DOHH2 (cell line): ENCODE measurements at regions not wholly inside any gene's neighbourhood (a gene's known extent, or its start where the extent isn't known, plus 50 kb on each side); places are given as distances from the start of the nearest gene placed in this dataset.

Experiments used
- H3F3A ChIP-seq: fragments of 200-600 bp; sonication (generic), shearing (Covaris generic); 2 replicates; pipeline ENCODE4 v1.6.0; 2016; ENCODE audit warnings: antibody characterized with exemption, mild to moderate bottlenecking; ENCODE audit not compliant: control insufficient read depth, insufficient read depth
- H3K27ac ChIP-seq: fragments of 200-600 bp; sonication (generic); 2 replicates; pipeline ENCODE4 v1.5.1; 2014; ENCODE audit warnings: low read depth, mild to moderate bottlenecking, low read length, moderate library complexity
- H3K27me3 ChIP-seq: fragments of 200-600 bp; sonication (generic); 2 replicates; pipeline ENCODE4 v1.6.1; 2014; ENCODE audit warnings: mild to moderate bottlenecking, low read length, mixed read lengths; ENCODE audit not compliant: control insufficient read depth
- H3K36me3 ChIP-seq: fragments of 200-600 bp; sonication (generic); 2 replicates; pipeline ENCODE4 v1.6.1; 2014; ENCODE audit warnings: mild to moderate bottlenecking, low read length, moderate library complexity, mixed read lengths; ENCODE audit not compliant: control insufficient read depth
- H3K4me1 ChIP-seq: fragments of 200-600 bp; sonication (generic); 2 replicates; pipeline ENCODE4 v1.6.1; 2014; ENCODE audit warnings: mild to moderate bottlenecking, low read length, mixed read lengths; ENCODE audit not compliant: control insufficient read depth
- H3K4me2 ChIP-seq: fragments of 200-600 bp; sonication (generic); 2 replicates; pipeline ENCODE4 v1.6.0; 2014; ENCODE audit warnings: mild to moderate bottlenecking, low read length, moderate library complexity
- H3K4me3 ChIP-seq: fragments of 200-600 bp; sonication (generic); 2 replicates; pipeline ENCODE4 v1.5.1; 2014; ENCODE audit warnings: mild to moderate bottlenecking, low read length, mixed read lengths
- H3K79me2 ChIP-seq: fragments of 200-600 bp; sonication (generic); 2 replicates; pipeline ENCODE4 v1.6.1; 2014; ENCODE audit warnings: mild to moderate bottlenecking, low read length, mixed read lengths; ENCODE audit not compliant: control insufficient read depth
- H3K9me2 ChIP-seq: fragments of 200-600 bp; sonication (generic); replicated peaks from 2 replicates; pipeline ENCODE4 v1.6.1; 2014; ENCODE audit warnings: mild to moderate bottlenecking, low read length, mixed read lengths; ENCODE audit not compliant: control insufficient read depth
- H3K9me3 ChIP-seq: fragments of 200-600 bp; sonication (generic); 2 replicates; pipeline ENCODE4 v1.6.1; 2014; ENCODE audit warnings: antibody characterized with exemption, low read length, mixed read lengths; ENCODE audit not compliant: control insufficient read depth, insufficient read depth
- H4K20me1 ChIP-seq: fragments of 200-600 bp; sonication (generic); 2 replicates; pipeline ENCODE4 v1.6.0; 2014; ENCODE audit warnings: low read depth, mild to moderate bottlenecking, antibody characterized with exemption, low read length, moderate library complexity; ENCODE audit not compliant: control insufficient read depth, insufficient read depth
- CTCF ChIP-seq: fragments of 200-600 bp; sonication (generic); IDR thresholded peaks from one replicate; pipeline ENCODE4 v1.5.1; 2014; ENCODE audit warnings: antibody characterized with exemption, mild to moderate bottlenecking, low read depth, low read length; ENCODE audit not compliant: poor library complexity, severe bottlenecking
- EZH2phosphoT487 ChIP-seq: fragments of 200-600 bp; sonication (generic); IDR thresholded peaks from 2 replicates; pipeline ENCODE4 v1.6.1; 2017; ENCODE audit warnings: borderline replicate concordance, mild to moderate bottlenecking, antibody characterized with exemption, low read length, moderate library complexity, mixed read lengths

DNA sequence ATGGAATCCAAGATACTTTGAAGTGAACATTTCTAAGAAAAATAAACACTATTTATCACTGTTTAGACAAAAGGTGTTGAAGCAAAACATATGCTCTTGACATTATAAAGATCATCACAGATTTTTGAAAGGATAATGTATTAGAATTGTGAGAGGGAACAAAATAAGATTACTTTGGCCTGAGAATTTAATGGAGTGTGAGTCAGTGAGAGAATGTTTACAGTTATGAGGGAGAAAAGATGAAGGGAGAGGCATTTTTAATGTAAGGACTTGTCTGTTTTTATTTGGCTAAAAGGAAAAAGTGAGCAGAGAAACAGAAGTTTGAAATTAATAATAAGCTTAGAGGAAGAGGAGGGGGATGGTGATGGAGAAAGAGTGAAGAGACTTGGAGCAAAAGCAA lies 1010.1 kb downstream of the EFNA5 start:
- Histone ChIP-seq H3K27ac (no peak overlapping the region), H4K20me1 (no peaks in the 10 kb centered on the region), H3K4me3 (no peak overlapping the region), H3K4me2 (no peak overlapping the region), H3K36me3 (no peaks in the 10 kb centered on the region), H3K4me1 (no peaks in the 10 kb centered on the region), H3K9me3 (no peaks in the 10 kb centered on the region), H3K9me2 (no peaks in the 10 kb centered on the region; the same call in 1 of the 2 replicates), H3K79me2 (no peaks in the 10 kb centered on the region), H3F3A (no peaks in the 10 kb centered on the region), H3K27me3 (no peaks in the 10 kb centered on the region)
- no peak for TF ChIP-seq EZH2phosphoT487
- no peak for TF ChIP-seq CTCF

DNA sequence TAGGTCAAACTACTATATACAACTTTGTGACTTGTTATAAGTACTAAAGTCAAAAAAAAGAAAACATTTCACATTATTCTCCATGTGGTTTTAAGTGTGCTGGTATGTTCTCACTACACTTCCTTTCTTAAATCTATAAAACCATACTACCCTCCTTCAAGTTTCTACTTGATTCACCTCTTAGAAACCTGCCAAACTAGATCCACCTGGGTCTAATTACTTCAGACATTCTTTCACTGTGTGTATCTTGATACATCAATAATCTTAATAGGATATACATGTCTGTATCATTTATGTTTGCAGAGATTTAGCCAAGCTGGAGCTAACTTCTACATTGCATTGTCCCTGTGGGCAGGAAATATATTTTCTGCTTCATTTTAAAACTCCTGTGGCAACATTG lies 1012.6 kb downstream of the EFNA5 start:
- Histone ChIP-seq H3K4me3 (no peak overlapping the region), H3F3A (no peaks in the 10 kb centered on the region), H3K79me2 (no peaks in the 10 kb centered on the region), H3K9me3 (no peaks in the 10 kb centered on the region), H3K36me3 (no peaks in the 10 kb centered on the region), H3K27ac (no peak overlapping the region), H3K27me3 (no peaks in the 10 kb centered on the region), H3K9me2 (no peaks in the 10 kb centered on the region; the same call in 1 of the 2 replicates), H4K20me1 (no peaks in the 10 kb centered on the region), H3K4me1 (no peaks in the 10 kb centered on the region), H3K4me2 (no peak overlapping the region)
- TF ChIP-seq EZH2phosphoT487 (no peak), CTCF (no peak)

GRCh38 chr5:106656821-106657220 lies 1013.9 kb downstream of the EFNA5 start:
- no peak overlapping the region for H3K4me3 ChIP-seq
- H3K79me2 ChIP-seq, result no peaks in the 10 kb centered on the region
- H3K9me3 ChIP-seq, result no peaks in the 10 kb centered on the region
- H3K36me3 ChIP-seq, result no peaks in the 10 kb centered on the region
- H3K4me1 ChIP-seq, result no peaks in the 10 kb centered on the region
- no peaks in the 10 kb centered on the region for H4K20me1 ChIP-seq
- H3K4me2 ChIP-seq, result no peak overlapping the region
- H3K27ac ChIP-seq, result no peak overlapping the region
- H3F3A ChIP-seq, result no peaks in the 10 kb centered on the region
- H3K9me2 ChIP-seq, result no peaks in the 10 kb centered on the region
- TF ChIP-seq CTCF, result no peak
- TF ChIP-seq EZH2phosphoT487, result no peak
- no peaks in the 10 kb centered on the region for H3K27me3 ChIP-seq

- Histone ChIP-seq H3K4me2 (no peak overlapping the region), H3K36me3 (no peaks in the 10 kb centered on the region), H4K20me1 (no peaks in the 10 kb centered on the region), H3F3A (no peaks in the 10 kb centered on the region), H3K27ac (no peak overlapping the region), H3K27me3 (no peaks in the 10 kb centered on the region), H3K9me2 (no peaks in the 10 kb centered on the region), H3K9me3 (no peaks in the 10 kb centered on the region), H3K4me1 (no peaks in the 10 kb centered on the region), H3K4me3 (no peak overlapping the region), H3K79me2 (no peaks in the 10 kb centered on the region)
- no peak for TF ChIP-seq CTCF
- TF ChIP-seq EZH2phosphoT487, result no peak
These were observed 1021.7 kb downstream of the EFNA5 start for GRCh38 chr5:106649031-106649430.
